ENCODE measurements at regions not wholly inside any gene's neighbourhood (a gene's known extent, or its start where the extent isn't known, plus 50 kb on each side); places are given as distances from the start of the nearest gene placed in this dataset.

GRCh38 chr14:26974965-26975364 lies 377.1 kb upstream of the NOVA1 start:
- TF ChIP-seq NFRKB (IDR thresholded peaks at IDR 0.05) (no peak), ZNF384 (IDR thresholded peaks at IDR 0.05) (no peak), BHLHE40 (IDR thresholded peaks at IDR 0.05; ENCODE audit: borderline replicate concordance) (no peak), TARDBP (IDR thresholded peaks at IDR 0.05) (no peak), SP1 (IDR thresholded peaks at IDR 0.05) (no peak), HDGF (IDR thresholded peaks at IDR 0.05; ENCODE audit: borderline replicate concordance) (no peak), SUZ12 (IDR thresholded peaks at IDR 0.05) (no peak), FOXK2 (IDR thresholded peaks at IDR 0.05) (no peak), FOXM1 (IDR thresholded peaks at IDR 0.05; ENCODE audit: borderline replicate concordance) (no peak), FOXA1 (IDR thresholded peaks at IDR 0.05) (no peak), L3MBTL2 (conservative IDR thresholded peaks at IDR 0.05) (no peak), CTBP1 (IDR thresholded peaks at IDR 0.05; ENCODE audit: borderline replicate concordance) (no peak)

Data from HEK293T (cell line).